ENCODE measurements at regions not wholly inside any gene's neighbourhood (a gene's known extent, or its start where the extent isn't known, plus 50 kb on each side); places are given as distances from the start of the nearest gene placed in this dataset.
"Not testable (repeated sequence)": the region's sequence is repeated elsewhere in the genome, so short reads cannot be mapped to it uniquely, and the experiment has no call there.

DNA sequence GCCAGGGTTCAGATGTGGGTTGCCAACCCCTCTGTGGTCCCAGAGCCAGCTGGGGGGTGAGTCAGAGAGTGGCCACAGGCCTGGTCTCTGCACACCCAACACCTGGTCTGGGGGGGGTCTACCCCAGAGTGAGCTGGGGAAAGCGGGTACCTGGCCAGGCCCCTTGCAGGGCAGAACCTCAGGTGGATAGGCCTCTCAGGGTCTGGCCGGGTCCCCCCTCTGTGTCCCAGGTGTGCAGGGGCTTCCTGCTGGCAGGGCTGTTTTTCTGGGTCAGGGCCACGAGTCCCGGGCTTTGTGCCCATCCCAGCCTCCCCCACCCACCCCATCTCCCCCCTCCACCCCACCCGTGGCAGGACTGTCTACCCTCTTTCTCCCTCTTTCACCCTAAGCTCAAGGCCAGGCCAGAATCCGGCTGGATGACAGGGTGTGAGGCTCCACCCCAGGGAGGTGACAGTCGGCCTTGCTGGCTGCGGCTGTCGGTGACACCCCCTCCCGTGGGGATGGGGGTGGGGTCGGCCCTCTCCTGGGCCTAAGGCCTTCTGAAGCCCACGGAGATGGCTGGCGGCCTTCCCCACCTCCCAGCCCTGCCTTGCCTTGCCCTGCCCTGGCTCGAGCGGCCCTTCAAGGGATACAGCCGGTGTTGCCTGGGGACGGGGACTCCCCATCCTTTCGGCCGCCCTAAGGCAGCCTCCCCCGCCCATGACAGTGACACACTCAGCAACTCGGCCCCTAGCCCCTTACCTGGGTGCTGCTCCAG, 253.2 kb downstream of the ANKRD30B start:
- peaks cover 0 to 35% (median 0%) of the 10 kb centered on the region in 4 donors for H3K9me3 ChIP-seq (ENCODE audit: control insufficient read depth in 4 of 4, insufficient read depth in 3 of 4, low read length in 3 of 4)
- not testable (repeated sequence) for ATAC-seq (ENCODE audit: insufficient read depth, low FRiP score); H3K27ac ChIP-seq (ENCODE audit: low read depth in 1 of 2, low read length in 1 of 2); H3K27me3 ChIP-seq (ENCODE audit: control insufficient read depth in 3 of 3, insufficient read depth in 3 of 3, low read length in 2 of 3); H3K4me3 ChIP-seq; H3K36me3 ChIP-seq (ENCODE audit: control insufficient read depth in 4 of 4, insufficient read depth in 4 of 4, low read length in 4 of 4); H3K4me1 ChIP-seq (ENCODE audit: control insufficient read depth in 5 of 5, insufficient read depth in 5 of 5, low read length in 5 of 5); DNase-seq; H3K9ac ChIP-seq (ENCODE audit: insufficient read depth in 1 of 2, low read length in 2 of 2)
- WGBS, 2 donors = 89 to 91% methylated on average over 20 to 21 of the region's 21 CpGs

DNA sequence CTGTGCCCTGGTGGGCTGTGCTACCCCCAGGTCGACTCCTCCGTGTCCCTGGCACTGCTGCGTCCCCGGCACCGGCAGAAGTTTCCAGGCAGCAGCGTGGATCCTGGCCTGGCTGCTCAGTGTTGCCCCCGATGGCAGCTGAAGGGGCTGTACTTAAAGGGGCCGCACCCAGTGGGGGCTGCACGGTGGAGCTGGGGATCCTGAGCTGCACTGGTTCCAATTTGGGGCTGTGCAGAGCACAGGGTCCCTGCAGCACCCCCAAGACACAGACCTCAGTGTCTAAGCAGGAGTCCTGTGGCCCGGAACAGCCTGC, 253.8 kb downstream of the ANKRD30B start:
- ATAC-seq (ENCODE audit: insufficient read depth, low FRiP score); H3K27ac ChIP-seq (ENCODE audit: low read depth in 1 of 2, low read length in 1 of 2); DNase-seq; H3K9ac ChIP-seq (ENCODE audit: insufficient read depth in 1 of 2, low read length in 2 of 2); H3K4me3 ChIP-seq; H3K4me1 ChIP-seq (ENCODE audit: control insufficient read depth in 5 of 5, insufficient read depth in 5 of 5, low read length in 5 of 5); H3K36me3 ChIP-seq (ENCODE audit: control insufficient read depth in 4 of 4, insufficient read depth in 4 of 4, low read length in 4 of 4); H3K27me3 ChIP-seq (ENCODE audit: control insufficient read depth in 3 of 3, insufficient read depth in 3 of 3, low read length in 2 of 3): not testable (repeated sequence)
- 79 to 82% methylated on average over 9 to 10 of the region's 10 CpGs for WGBS, 2 donors
- peaks cover 0 to 35% (median 0%) of the 10 kb centered on the region in 4 donors for H3K9me3 ChIP-seq (ENCODE audit: control insufficient read depth in 4 of 4, insufficient read depth in 3 of 4, low read length in 3 of 4)

DNA sequence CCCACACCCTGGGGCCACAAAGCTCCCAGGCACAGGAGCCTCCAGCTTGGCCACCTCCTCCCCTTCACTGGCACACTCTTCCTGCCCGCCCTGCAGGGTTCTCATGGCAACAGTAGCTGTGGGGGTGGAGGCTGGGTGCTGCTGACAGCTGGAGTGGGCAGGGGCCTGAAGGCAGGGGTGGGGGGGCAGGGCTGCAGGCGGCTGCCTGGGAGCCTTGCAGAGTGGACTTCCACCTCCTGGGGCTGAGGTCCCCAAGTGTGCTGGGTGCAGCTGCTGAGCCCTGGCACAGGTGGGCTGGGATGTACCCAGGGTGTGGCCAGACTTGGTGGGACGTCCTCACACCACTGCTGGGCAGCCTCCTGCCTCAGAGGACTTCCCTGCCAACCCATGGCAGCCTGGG, 254.8 kb downstream of the ANKRD30B start:
- H3K4me3 ChIP-seq; ATAC-seq (ENCODE audit: insufficient read depth, low FRiP score); H3K36me3 ChIP-seq (ENCODE audit: control insufficient read depth in 4 of 4, insufficient read depth in 4 of 4, low read length in 4 of 4); DNase-seq; H3K9ac ChIP-seq (ENCODE audit: insufficient read depth in 1 of 2, low read length in 2 of 2); H3K27me3 ChIP-seq (ENCODE audit: control insufficient read depth in 3 of 3, insufficient read depth in 3 of 3, low read length in 2 of 3); H3K27ac ChIP-seq (ENCODE audit: low read depth in 1 of 2, low read length in 1 of 2); H3K4me1 ChIP-seq (ENCODE audit: control insufficient read depth in 5 of 5, insufficient read depth in 5 of 5, low read length in 5 of 5): not testable (repeated sequence)
- 65 to 77% methylated on average over 3 of the region's 3 CpGs for WGBS, 2 donors
- H3K9me3 ChIP-seq (ENCODE audit: control insufficient read depth in 4 of 4, insufficient read depth in 3 of 4, low read length in 3 of 4) = peaks cover 0 to 29% (median 0%) of the 10 kb centered on the region in 4 donors

DNA sequence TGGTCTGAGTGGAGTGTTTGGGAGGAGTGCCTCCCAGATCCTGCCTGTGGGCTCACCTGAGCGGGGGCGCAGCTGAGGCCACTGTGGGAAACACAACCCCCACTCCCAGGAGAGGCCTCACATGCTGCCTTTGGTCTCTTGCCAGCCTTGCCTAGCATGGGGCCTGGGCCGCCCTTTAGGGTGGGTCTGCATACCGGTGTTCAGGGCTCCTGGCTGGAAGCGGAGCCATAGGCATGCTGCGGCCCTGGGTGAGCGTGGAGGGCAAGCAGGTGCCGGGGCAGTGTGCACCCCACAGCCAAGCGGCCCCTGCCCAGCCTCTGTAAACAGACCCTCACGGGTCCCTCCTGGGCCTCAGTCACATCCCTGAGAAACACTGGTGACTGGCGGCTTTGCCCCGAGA, 255.3 kb downstream of the ANKRD30B start:
- not testable (repeated sequence) for H3K4me1 ChIP-seq (ENCODE audit: control insufficient read depth in 5 of 5, insufficient read depth in 5 of 5, low read length in 5 of 5); H3K27me3 ChIP-seq (ENCODE audit: control insufficient read depth in 3 of 3, insufficient read depth in 3 of 3, low read length in 2 of 3); H3K27ac ChIP-seq (ENCODE audit: low read depth in 1 of 2, low read length in 1 of 2); DNase-seq; H3K4me3 ChIP-seq; H3K36me3 ChIP-seq (ENCODE audit: control insufficient read depth in 4 of 4, insufficient read depth in 4 of 4, low read length in 4 of 4); ATAC-seq (ENCODE audit: insufficient read depth, low FRiP score); H3K9ac ChIP-seq (ENCODE audit: insufficient read depth in 1 of 2, low read length in 2 of 2)
- WGBS, 2 donors = 85 to 88% methylated on average over 8 to 12 of the region's 12 CpGs
- peaks cover 0 to 26% (median 0%) of the 10 kb centered on the region in 4 donors for H3K9me3 ChIP-seq (ENCODE audit: control insufficient read depth in 4 of 4, insufficient read depth in 3 of 4, low read length in 3 of 4)

DNA sequence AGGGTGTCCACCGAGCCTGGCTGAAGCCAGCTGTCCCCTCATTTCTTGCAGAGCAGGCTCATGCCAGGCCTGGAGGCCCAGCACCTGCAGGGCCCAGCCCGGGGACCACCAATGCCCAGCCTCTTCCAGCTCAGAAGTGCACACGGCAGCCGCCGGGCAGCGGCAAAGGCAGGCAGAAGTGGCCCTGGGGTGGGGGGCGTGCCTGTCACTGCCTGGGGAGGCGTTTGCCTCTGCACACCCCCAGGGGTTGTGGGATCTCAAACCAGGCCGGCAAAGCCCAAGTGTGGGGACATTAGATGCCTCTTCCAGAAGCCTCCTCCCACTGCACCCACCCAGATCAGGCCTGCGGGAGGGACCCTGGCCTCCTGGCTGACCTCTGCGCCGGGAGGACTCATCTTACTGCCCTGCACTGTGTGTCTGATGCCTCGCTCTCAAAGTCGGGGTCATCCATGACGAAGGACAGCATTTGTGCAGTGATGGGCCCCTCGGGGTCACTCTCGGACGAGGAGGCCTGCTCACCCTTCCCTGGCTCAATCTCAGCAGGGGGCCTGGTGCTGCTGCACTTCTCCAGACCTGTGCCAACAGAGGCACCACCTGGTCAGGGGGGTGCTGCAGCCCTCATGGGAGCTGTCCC, 255.8 kb downstream of the ANKRD30B start:
- WGBS, 2 donors = 89 to 94% methylated on average over 12 to 18 of the region's 18 CpGs
- not testable (repeated sequence) for H3K9ac ChIP-seq (ENCODE audit: insufficient read depth in 1 of 2, low read length in 2 of 2); H3K4me1 ChIP-seq (ENCODE audit: control insufficient read depth in 5 of 5, insufficient read depth in 5 of 5, low read length in 5 of 5); H3K4me3 ChIP-seq; DNase-seq; ATAC-seq (ENCODE audit: insufficient read depth, low FRiP score); H3K27me3 ChIP-seq (ENCODE audit: control insufficient read depth in 3 of 3, insufficient read depth in 3 of 3, low read length in 2 of 3); H3K36me3 ChIP-seq (ENCODE audit: control insufficient read depth in 4 of 4, insufficient read depth in 4 of 4, low read length in 4 of 4); H3K27ac ChIP-seq (ENCODE audit: low read depth in 1 of 2, low read length in 1 of 2)
- H3K9me3 ChIP-seq (ENCODE audit: control insufficient read depth in 4 of 4, insufficient read depth in 3 of 4, low read length in 3 of 4) = peaks cover 0 to 22% (median 0%) of the 10 kb centered on the region in 4 donors

DNA sequence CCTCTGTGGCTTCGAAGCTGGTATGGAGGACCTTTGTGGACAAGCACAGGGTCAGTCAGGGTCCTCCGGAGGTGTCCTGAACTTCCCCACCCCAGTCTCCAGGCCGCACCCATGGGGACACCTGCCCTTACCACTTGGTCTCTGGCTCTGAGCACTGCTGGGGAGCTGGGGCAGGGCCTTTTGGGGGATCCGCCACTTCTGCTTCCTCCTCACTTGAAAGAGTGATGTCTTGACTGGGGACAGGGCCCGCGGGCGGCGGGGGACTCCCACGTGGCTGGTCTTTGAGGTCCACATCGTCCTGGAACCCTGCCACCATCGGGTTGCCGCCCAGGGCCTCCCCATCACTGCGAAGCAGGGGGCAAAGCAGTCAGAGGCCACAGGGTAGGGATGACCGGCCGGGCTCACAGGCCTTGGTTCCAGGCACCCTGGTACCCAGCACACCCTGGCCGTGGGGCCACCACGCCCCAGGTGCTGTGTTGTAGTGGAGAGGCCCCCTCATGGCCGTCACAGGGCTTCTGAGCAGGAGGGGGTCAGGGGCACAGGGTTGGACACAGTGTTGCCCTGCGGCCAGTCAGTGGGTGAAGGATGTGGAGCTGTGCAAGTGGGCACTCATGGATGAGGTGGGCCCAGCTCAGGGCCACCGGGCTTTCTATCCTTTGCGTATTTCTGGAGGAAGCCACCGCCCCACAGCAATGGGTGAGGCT, 256.4 kb downstream of the ANKRD30B start:
- not testable (repeated sequence) for H3K27ac ChIP-seq (ENCODE audit: low read depth in 1 of 2, low read length in 1 of 2); H3K9ac ChIP-seq (ENCODE audit: insufficient read depth in 1 of 2, low read length in 2 of 2); H3K4me1 ChIP-seq (ENCODE audit: control insufficient read depth in 5 of 5, insufficient read depth in 5 of 5, low read length in 5 of 5); ATAC-seq (ENCODE audit: insufficient read depth, low FRiP score); H3K36me3 ChIP-seq (ENCODE audit: control insufficient read depth in 4 of 4, insufficient read depth in 4 of 4, low read length in 4 of 4); H3K27me3 ChIP-seq (ENCODE audit: control insufficient read depth in 3 of 3, insufficient read depth in 3 of 3, low read length in 2 of 3); H3K4me3 ChIP-seq; DNase-seq
- peaks cover 0 to 15% (median 0%) of the 10 kb centered on the region in 4 donors for H3K9me3 ChIP-seq (ENCODE audit: control insufficient read depth in 4 of 4, insufficient read depth in 3 of 4, low read length in 3 of 4)
- 89 to 95% methylated on average over 22 of the region's 22 CpGs for WGBS, 2 donors

Measured in lung (tissue), 9 donors.